IPS DF 6.9 (cell line): ENCODE measurements at regions not wholly inside any gene's neighbourhood (a gene's known extent, or its start where the extent isn't known, plus 50 kb on each side); places are given as distances from the start of the nearest gene placed in this dataset.
"Not testable (repeated sequence)": the region's sequence is repeated elsewhere in the genome, so short reads cannot be mapped to it uniquely, and the experiment has no call there.

Experiments
- DNase-seq: peaks from one replicate; pipeline ENCODE4 v3.0.0-alpha.2; 2013; ENCODE audit warnings: low read depth, low spot score
- H3K27ac ChIP-seq: one replicate; pipeline ENCODE4 v1.5.1; 2013; ENCODE audit warnings: low read length, control low read depth
- H3K27me3 ChIP-seq: 2 replicates; pipeline ENCODE4 v1.6.1; 2013; ENCODE audit warnings: mild to moderate bottlenecking, low read length; ENCODE audit not compliant: control insufficient read depth, insufficient read depth
- H3K36me3 ChIP-seq: 2 replicates; pipeline ENCODE4 v1.6.1; 2013; ENCODE audit warnings: low read length; ENCODE audit not compliant: control insufficient read depth, insufficient read depth
- H3K4me1 ChIP-seq: 2 replicates; pipeline ENCODE4 v1.6.1; 2013; ENCODE audit warnings: low read length; ENCODE audit not compliant: control insufficient read depth, insufficient read depth
- H3K4me3 ChIP-seq: 2 replicates; pipeline ENCODE4 v1.5.1; 2013; ENCODE audit warnings: mild to moderate bottlenecking, low read length
- H3K9me3 ChIP-seq: 2 replicates; pipeline ENCODE4 v1.6.1; 2013; ENCODE audit warnings: low read length, inconsistent platforms; ENCODE audit not compliant: control insufficient read depth, insufficient read depth
- WGBS: extraction: QIAGEN DNeasy Blood & Tissue Kit; methylation state at CpG from one replicate; pipeline ENCODE4 v1.1.7; 2013; ENCODE audit warnings: mixed read lengths, missing lambda C conversion rate; ENCODE audit not compliant: insufficient read length, insufficient coverage; 5-methylcytosine and 5-hydroxymethylcytosine counted together

DNA sequence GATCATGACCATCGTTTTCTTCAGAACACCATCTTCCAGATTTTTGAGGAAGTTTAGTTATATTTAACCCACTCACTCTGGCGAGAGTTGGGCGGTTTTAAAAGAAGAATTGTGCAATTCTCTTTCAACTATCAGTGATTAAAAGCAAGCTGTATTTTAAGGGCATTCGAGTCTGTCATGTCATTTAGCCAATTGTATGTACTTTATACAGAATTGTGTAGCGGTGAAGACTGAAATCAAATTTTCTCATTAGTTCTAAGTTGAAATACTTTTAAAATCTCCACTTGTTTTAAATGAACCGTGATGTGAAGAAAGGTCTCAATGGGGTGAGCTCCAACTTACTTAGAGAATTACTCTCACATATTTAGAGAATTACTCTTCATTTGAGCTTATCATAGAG, 214.6 kb upstream of the DTNA start:
- H3K27me3 ChIP-seq = no peaks in the 10 kb centered on the region
- no peaks in the 10 kb centered on the region for H3K36me3 ChIP-seq
- H3K4me3 ChIP-seq = no peak overlapping the region
- no CpG with 5 or more reads among the region's 6 CpGs for WGBS
- H3K4me1 ChIP-seq = no peaks in the 10 kb centered on the region
- H3K9me3 ChIP-seq = no peaks in the 10 kb centered on the region
- no peak for DNase-seq
- no peak overlapping the region for H3K27ac ChIP-seq

DNA sequence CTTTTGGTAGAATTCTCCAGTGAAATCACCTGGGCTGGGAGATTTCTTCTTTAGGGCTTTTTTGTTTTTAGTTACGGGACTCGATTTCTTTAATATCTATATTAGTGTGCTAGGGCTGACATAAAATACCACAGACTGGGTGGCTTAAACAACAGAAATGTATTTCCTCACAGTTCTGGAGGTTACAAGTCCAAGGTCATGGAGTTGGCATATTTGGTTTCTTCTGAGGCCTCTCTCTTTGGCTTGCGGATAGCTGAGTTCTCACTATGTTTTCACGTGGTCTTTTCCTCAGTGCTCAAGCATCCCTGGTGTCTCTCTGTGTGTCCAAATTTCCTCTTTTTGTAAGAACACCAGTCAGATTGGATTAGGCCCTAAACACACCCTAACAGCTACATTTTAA, 208.5 kb upstream of the DTNA start:
- Histone ChIP-seq H3K9me3 (no peaks in the 10 kb centered on the region; the same call in 1 of the 2 replicates), H3K27ac (no peak overlapping the region), H3K4me1 (no peaks in the 10 kb centered on the region; the same call in 1 of the 2 replicates), H3K27me3 (no peaks in the 10 kb centered on the region), H3K36me3 (no peaks in the 10 kb centered on the region), H3K4me3 (no peak overlapping the region)
- no peak for DNase-seq
- WGBS = no CpG with 5 or more reads among the region's 4 CpGs

DNA sequence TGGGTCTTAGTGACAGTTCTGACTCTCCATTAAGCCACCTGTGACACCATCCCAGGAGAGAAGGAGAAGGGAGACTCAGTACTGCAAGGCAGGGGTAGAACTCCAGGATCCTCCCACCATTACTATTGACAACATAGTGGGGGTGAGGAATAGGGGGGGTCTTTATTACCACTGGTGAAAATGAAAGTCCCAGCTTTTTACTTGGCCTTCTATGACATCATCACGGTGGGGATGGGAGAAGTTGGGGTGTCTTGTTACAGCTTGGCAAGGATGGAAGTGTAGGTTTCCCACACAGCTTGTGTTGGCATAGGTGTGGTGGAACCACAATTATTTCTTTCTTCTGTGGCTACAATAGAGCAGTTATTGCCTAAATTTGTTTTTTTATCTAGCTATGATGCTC, 203.9 kb upstream of the DTNA start:
- H3K4me3 ChIP-seq = no peak overlapping the region
- H3K27ac ChIP-seq = no peak overlapping the region
- no peak for DNase-seq
- no peaks in the 10 kb centered on the region for H3K9me3 ChIP-seq
- no CpG with 5 or more reads among the region's 1 CpG for WGBS
- H3K36me3 ChIP-seq = no peaks in the 10 kb centered on the region
- no peaks in the 10 kb centered on the region for H3K27me3 ChIP-seq
- H3K4me1 ChIP-seq = peaks cover 1% of the 10 kb centered on the region; the same call in 1 of the 2 replicates

DNA sequence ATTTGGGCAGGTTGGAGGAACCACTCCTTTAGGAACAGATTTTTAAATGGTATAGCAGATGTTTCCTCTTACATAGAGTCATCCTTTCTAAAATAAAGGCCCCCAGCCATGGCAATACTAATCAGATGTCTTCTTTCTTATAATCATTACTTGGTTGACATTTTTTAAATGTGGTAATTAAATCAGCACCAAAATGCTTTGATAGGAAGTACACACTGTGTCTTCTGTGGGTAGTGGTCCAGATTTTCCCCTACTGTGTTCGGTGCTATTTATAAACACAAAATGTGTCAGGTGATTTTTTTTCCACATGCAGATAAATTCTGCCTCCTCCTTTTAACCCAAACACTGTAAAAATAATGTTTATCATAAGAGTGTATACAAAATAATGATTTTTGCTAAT, 200.9 kb upstream of the DTNA start:
- Histone ChIP-seq H3K27me3 (no peaks in the 10 kb centered on the region), H3K9me3 (no peaks in the 10 kb centered on the region), H3K4me1 (peaks cover 1% of the 10 kb centered on the region; the same call in 1 of the 2 replicates), H3K27ac (no peak overlapping the region), H3K36me3 (no peaks in the 10 kb centered on the region), H3K4me3 (no peak overlapping the region)
- no peak for DNase-seq
- WGBS = no CpG with 5 or more reads among the region's 1 CpG

DNA sequence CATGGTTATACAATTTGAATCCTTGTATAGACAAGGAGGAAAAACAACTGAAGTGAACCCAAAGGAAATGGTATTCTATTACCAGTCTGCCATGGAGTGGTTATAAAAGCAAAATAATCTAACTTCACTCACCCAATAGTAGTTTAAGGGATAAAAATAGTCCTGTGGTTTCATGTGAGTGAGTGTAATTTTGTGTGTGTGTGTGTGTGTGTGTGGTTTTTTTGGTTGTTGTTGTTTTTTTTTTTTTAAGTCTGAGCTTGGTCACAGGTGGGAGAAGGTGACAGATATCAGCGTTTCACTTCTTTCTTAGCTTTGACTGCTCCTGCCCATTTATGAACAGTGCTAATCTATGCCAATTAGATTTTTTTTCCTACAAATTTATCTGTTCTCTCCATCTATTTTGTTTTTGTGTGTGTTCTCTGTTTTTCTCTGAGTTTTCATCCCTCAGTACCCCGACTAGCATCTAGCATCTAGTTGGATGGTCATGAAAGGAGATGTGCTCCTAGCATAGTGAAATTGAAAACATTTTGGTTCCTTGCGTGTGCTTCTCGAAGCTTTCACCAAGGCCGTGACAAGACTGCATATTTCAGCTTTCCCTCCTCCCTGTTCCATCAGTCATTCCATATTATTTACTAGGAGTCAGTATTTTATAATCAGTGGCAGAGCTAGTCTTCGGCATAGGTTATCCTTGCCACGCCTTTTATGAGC, 200.1 kb upstream of the DTNA start:
- Histone ChIP-seq H3K9me3 (no peaks in the 10 kb centered on the region), H3K4me1 (peaks cover 1% of the 10 kb centered on the region; the same call in 1 of the 2 replicates), H3K27me3 (no peaks in the 10 kb centered on the region), H3K4me3 (no peak overlapping the region), H3K27ac (no peak overlapping the region), H3K36me3 (no peaks in the 10 kb centered on the region)
- WGBS = no CpG with 5 or more reads among the region's 7 CpGs
- no peak for DNase-seq

DNA sequence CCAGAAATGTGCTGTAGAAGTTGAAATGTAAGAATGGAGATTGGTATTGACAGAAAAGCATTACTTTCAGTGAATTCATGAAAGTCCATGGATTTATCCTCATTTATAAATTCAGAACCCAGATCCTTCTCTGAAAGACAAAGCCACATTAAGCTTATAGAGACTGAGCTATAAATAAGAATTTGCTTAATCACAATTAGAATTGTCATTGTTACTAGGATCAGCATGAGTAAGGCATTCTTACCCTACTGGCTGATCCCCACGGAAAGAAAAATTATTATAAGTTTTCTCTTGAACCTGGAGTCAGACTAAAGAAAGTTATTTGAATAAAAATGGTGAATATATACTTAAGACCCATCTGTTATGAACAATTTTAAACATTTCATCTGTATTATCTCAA, 199.2 kb upstream of the DTNA start:
- DNase-seq = no peak
- Histone ChIP-seq H3K27ac (no peak overlapping the region), H3K4me3 (no peak overlapping the region), H3K9me3 (no peaks in the 10 kb centered on the region), H3K36me3 (no peaks in the 10 kb centered on the region), H3K27me3 (no peaks in the 10 kb centered on the region), H3K4me1 (peaks cover 1% of the 10 kb centered on the region; the same call in 1 of the 2 replicates)
- WGBS = no CpG with 5 or more reads among the region's 1 CpG

DNA sequence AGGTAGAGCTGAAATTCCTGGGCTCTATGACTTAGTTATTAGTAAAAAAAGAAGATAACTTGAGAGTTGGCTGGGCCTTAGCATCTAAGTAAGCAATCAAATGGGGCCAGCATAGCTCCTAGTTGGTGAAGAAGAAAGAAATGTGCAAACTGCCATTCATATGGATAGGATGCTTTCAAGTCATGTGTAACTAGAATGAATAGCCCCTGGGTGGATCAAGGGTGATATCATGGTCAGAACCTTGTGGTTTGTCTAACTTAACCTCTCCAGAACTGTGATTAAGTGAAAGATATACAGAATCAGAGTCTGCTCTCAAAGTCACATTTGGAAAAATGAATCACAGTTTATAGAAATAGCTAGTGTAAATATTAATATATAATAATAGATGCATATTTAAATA, 198.7 kb upstream of the DTNA start:
- H3K9me3 ChIP-seq = no peaks in the 10 kb centered on the region
- H3K4me1 ChIP-seq = peaks cover 1% of the 10 kb centered on the region; the same call in 1 of the 2 replicates
- no peak for DNase-seq
- no peaks in the 10 kb centered on the region for H3K27me3 ChIP-seq
- no peaks in the 10 kb centered on the region for H3K36me3 ChIP-seq
- H3K27ac ChIP-seq = no peak overlapping the region
- H3K4me3 ChIP-seq = no peak overlapping the region

DNA sequence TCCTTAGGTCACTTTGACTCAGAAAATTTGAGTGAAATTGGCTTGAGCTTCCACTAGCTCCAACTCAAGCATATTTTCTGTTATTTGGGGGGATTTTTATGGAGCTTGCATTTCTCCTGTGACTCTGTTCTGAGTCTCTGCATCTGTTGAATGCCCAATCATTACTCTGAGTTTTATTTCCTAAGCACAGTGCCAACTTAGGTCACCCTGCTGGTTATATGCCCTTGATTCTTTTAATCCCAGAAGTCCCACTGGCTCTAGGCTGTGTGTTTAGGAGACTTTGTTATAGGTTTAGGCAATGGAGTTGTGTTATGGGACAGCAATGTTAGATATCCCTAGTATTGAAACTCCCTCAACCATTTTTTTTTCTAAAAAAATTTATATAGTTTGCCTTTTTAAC, 198.2 kb upstream of the DTNA start:
- no peak overlapping the region for H3K27ac ChIP-seq

DNA sequence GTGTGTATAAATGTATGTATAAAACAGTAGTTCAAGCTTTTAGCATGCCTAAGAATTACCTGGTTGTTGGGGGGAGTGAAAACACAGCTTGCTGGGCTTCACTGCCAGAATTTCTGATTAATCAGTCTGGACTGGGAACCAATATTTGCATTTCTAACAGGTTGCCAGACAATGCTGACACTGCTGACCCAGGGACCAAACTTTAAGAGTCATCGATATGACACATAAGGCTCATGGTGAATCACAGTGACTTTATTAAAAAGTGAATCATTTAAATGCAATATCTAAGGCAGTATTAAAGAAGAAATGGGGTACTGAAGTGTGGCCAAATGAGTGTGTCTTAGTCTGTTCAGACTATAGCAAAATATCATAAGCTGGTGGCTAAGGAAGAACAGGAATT, 195.9 kb upstream of the DTNA start:
- Histone ChIP-seq H3K27me3 (no peaks in the 10 kb centered on the region), H3K4me3 (no peak overlapping the region), H3K36me3 (no peaks in the 10 kb centered on the region), H3K4me1 (peaks cover 1% of the 10 kb centered on the region; the same call in 1 of the 2 replicates), H3K27ac (no peak overlapping the region), H3K9me3 (no peaks in the 10 kb centered on the region)
- no peak for DNase-seq
- no CpG with 5 or more reads among the region's 1 CpG for WGBS

More for the DNA sequence above, 198.2 kb upstream of the DTNA start:
- no peaks in the 10 kb centered on the region for H3K9me3 ChIP-seq
- no peak for DNase-seq
- no peak overlapping the region for H3K4me3 ChIP-seq
- H3K4me1 ChIP-seq = peaks cover 1% of the 10 kb centered on the region; the same call in 1 of the 2 replicates
- H3K36me3 ChIP-seq = no peaks in the 10 kb centered on the region
- H3K27me3 ChIP-seq = no peaks in the 10 kb centered on the region

DNA sequence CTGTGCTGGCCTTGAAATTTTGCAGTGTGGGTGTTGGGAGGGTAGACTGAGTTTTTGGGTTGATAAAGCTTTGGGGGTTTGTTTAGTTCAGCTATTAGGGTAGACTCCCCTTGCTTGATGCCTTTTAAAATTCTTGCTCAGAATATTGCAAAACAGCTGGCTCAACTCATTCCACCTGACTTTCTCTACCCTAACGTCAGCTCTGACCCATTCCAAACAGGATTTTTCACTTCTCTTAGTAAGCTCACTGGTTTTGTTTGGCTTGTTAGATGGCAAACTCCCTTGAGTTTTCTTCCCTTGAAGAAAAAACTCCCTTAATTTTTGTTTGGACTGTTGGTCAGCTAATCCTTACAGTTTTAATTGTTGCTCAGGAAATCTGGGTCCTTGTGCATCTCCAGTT, 195.1 kb upstream of the DTNA start:
- Histone ChIP-seq H3K27ac (no peak overlapping the region), H3K4me3 (no peak overlapping the region), H3K36me3 (no peaks in the 10 kb centered on the region), H3K27me3 (no peaks in the 10 kb centered on the region), H3K4me1 (peaks cover 1% of the 10 kb centered on the region; the same call in 1 of the 2 replicates), H3K9me3 (no peaks in the 10 kb centered on the region)
- no CpG with 5 or more reads among the region's 1 CpG for WGBS
- DNase-seq = no peak

DNA sequence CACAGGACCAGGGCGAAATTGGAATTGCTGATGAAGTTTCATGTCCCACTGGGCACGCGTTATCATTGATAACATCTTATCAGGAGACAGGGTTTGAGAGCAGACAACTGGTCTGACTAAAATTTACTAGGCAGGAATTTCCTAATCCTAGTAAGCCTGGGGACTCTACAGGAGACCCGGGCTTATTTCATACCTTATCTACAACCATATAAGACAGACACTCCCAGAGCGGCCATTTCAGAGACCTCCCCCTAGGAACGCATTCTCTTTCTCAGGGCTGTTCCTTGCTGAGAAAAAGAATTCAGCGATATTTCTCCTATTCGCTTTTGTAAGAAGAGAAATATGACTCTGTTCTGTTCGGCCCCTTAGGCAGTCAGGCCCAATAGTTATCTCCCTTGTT, 193.7 kb upstream of the DTNA start:
- H3K9me3 ChIP-seq, H3K27me3 ChIP-seq, H3K36me3 ChIP-seq, DNase-seq, H3K4me3 ChIP-seq, H3K27ac ChIP-seq, H3K4me1 ChIP-seq: not testable (repeated sequence)
- no CpG with 5 or more reads among the region's 9 CpGs for WGBS
